ENCODE measurements at regions not wholly inside any gene's neighbourhood (a gene's known extent, or its start where the extent isn't known, plus 50 kb on each side); places are given as distances from the start of the nearest gene placed in this dataset.
"Not testable (repeated sequence)": the region's sequence is repeated elsewhere in the genome, so short reads cannot be mapped to it uniquely, and the experiment has no call there.

- no peak for DNase-seq
Measured at GRCh38 chr14:99011385-99011784, 260.6 kb downstream of the BCL11B start.

GRCh38 chr14:99012703-99013102, 259.3 kb downstream of the BCL11B start:
- DNase-seq, result no peak

- no peak for DNase-seq
Measured at GRCh38 chr14:99015833-99016232, 256.2 kb downstream of the BCL11B start.

GRCh38 chr14:99023371-99023770, 248.6 kb downstream of the BCL11B start:
- DNase-seq, result no peak

DNA sequence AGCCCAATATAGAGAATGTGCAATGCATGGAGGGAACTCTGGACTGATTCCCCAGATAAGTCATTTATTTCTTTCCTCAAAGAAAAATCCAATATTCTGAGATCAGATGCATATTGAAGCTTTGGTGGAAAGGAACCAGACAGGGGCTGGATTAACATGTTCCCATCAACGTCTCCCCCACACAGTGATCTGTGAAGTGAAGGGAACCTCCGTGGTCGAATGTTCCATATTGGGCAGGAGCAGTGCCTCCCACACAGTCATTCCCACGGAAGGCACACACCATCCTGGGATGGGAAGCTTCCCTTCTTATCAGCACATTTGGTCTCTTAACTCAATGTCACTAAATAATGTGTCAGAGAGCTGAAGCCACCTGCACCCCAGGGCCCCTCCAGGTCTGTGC, 247.1 kb downstream of the BCL11B start:
- no peak for DNase-seq

DNA sequence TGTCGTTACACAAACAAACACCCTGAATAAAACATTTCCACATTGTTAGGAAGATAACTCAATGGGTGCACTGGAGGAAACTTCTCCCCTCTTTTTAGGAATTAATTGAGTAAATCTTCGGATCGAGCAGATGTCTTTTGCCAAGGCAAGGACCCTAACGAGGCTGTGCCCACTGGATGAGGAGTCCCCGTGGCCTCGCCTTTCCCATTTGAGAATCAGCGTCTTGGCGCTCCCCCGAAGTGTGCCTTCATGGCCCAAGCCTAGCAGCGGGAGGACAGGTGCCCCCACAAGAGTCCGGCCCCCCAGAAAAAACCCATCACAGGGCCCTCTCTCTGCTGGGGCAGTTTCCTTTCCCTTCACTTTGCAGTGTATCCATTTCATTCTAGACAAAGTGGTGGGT, 246.6 kb downstream of the BCL11B start:
- DNase-seq, result no peak

DNA sequence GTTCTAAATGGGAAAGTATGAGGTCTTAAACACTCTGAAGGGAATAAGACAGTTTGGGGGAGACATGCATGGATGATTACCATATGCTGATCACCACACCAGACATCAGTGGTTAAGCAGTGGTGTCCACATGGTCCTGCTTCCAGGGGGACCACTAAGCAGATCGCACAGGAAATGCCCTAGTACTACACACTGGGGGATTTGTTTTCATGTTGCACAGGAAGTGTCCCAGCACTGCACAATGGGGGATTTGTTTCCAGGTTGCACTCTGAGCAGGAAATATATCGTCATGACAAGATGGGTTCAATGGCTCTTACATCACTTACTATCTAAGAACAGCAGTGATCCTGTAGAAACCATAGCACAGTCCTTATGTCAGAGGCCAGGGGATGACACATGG, 245.5 kb downstream of the BCL11B start:
- DNase-seq, result no peak

DNA sequence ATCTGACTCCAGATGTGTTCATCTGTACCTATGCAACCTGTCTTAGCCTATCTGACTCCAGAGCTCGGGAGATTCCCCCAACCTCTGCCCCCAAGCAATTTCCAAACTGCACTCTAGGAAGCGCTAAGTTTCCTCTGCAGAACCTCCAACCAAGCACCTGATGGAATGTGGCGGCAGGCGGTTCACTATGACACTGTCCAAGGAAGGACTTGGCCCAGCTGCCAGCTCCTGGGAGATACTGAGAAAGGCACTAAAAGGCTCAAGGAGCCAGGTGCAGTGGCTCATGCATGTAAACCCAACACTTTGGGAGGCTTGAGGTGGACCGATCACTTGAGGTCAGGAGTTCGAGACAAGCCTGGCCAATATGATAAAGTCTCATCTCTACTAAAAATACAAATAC, 244.0 kb downstream of the BCL11B start:
- no peak for DNase-seq

DNA sequence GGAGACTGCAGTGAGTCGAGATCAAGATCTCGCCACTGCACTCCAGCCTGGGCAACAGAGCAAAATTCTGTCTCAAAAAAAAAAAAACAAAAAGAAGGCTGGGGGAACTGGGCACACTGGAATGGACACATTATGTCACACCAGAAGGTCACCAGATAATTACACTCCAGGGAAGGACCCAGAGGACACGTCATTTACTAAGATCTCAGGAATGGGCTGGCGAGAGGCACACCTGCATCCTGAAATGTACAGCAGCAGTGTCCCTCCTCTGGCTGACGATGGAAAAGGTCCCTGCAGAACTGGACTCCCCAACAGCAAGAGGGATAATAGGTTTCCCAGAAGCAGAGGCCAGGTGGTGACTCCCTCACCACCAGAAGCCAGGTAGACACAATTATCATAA, 243.5 kb downstream of the BCL11B start:
- no peak for DNase-seq

DNA sequence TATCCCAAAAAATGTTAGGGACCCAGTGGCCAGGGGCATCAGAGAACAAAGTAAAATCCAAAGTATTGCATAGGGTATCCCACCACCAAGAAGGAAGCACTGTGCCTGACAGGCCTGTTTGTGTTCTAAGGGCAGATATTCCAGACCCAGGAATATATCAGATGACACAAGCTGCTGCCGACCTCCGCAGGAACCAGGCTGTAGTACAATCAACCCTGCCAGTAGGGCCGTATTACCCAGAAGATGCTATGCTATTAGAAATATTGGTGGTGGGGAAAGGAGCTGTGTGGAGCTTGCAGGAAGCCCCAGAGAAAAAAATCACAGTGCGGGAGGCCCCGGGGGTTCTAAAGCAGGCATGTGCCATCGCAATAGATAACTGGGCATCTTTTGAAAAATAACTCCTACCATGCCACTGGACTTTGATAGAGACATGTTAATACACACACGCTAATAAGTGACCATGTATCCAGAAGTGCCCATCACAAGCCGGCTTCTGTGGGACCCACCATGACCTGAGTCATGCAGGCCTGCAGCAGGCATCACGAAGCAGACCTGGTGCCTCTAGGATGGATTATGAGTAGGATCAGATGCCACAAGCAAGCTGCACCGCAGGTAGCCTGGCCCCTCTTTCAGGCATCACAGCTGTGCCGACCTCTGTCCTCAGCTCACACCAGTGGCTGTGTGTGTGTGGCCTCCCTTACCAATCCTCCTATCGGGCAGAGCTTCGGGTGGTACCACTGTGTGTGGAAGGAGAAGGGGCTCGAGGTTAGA, 242.7 kb downstream of the BCL11B start:
- no peak for DNase-seq

DNA sequence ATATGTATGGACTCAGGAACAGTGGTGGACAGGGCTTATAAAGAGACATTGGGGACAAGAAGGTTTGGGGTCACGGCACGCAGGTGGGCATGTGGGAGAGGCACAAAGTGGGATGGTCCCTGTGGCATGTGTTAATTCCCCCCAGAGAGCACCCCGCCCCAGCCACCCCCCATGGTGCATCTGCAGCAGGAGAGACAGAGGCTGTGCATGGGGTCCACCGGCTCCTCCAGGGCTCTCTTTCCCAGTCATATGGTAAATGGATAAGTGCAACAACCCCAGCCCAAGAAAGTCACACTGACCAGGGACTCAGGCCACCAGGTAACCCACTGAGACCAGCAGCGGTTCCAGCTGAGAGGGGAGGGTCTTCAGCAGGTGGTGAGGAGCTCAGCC, 242.1 kb downstream of the BCL11B start:
- no peak for DNase-seq

- no peak for DNase-seq
Measured at GRCh38 chr14:99030454-99030853, 241.5 kb downstream of the BCL11B start.

DNA sequence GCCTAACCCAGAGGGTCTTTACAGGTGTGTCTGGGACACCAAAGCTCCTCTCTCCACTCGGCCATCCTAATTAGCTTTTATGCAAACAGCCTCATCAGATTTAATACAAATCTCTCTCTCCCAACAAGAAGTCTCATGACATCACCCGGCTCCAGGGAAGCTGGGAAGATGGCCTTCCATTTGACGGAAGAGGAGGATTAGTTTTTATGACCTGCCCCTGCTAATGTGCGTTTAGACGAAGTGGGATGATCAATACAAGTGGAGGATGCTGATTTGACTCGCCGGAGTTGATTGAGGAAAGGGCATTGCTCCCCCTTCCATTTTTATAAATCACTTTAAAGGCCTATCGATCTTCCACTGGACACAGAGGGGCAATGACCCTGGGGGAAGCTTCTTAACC, 239.2 kb downstream of the BCL11B start:
- no peak for DNase-seq

GRCh38 chr14:99033951-99034350, 238.0 kb downstream of the BCL11B start:
- no peak for DNase-seq

DNA sequence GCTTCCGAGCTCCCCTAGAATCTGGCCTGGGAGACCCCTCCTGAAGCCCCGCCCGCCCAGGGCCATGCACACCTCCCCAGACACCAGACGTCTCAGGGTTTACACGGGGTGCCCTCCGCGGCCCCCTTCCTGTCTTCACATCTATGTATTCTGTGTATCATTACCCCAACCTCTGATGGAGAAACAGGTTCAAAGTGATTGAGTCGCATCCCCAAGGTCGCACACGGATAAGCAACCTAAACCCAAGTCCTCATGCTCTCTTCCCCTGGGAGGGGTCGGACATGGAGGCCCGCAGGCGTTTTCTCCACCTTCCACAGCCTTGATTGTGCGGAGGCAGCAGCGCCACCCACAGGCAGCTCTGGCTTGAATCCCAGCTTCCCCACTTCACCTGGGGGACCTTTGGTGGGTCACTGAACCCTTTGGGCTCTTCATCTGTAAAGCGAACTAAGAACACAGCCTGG, 237.3 kb downstream of the BCL11B start:
- DNase-seq, result no peak

DNA sequence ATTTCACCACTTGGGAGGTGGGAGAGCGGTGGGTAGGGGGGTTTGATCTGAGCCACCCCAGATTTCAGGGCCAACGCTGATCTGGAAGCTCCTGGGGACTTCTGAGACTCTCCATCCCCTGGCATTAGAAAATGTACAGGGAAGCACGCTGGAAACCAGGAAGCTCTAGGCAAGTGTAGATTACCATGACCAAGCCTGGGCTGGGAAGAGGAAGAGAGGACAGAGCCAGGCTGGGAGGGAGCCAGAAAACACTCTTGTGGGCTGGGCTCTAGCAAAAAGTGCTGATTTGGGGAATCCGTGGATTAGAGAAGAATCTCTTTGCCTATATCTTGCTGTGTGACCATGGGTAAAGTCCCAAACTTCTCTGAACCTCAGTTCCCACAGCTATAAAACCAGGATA, 236.7 kb downstream of the BCL11B start:
- DNase-seq, result peak; percentile 70

DNA sequence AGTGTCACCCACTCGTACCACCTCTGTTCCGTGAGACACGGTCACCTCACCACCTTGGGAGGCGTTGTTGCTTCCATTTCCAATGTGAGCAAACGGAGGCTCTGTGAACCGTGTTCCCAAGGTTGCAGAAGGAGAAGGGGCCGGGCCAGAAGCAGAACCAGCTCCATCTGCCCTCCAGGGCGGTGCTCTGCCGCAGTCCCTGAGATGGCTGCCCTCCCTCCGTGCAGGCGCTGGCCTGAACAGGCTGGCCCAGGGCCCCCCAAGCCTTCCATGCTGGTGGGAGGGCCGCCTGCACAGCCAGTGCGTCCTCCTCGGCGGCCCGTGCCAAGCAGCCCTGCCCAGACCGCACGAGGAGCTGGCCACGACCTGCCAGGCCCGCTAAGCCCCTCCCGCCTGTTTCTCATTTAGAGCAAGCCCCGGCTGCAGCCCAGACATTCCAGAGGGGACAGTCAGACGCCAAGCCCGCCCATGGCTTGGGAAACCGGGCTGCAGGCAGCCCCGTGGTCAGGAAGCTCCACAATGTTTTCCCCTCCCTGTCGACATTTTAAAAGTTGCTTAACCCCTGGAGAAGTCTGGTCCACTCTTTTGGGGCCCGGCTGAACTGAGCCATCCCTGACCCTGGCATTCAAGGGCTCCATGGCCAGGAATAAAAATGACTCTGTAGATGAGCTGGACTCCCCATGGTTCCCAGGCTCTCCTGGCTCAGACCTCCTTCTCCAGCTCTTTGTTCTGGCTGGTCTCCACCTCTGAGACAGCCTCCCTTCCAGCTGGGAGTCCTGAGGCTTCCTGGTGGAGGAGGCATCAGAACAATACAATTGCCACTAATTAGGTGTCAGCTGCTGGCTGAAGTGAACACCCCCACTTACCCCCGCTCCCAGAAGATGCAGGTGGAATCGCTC, 236.0 kb downstream of the BCL11B start:
- peak; percentile 94 for DNase-seq

DNA sequence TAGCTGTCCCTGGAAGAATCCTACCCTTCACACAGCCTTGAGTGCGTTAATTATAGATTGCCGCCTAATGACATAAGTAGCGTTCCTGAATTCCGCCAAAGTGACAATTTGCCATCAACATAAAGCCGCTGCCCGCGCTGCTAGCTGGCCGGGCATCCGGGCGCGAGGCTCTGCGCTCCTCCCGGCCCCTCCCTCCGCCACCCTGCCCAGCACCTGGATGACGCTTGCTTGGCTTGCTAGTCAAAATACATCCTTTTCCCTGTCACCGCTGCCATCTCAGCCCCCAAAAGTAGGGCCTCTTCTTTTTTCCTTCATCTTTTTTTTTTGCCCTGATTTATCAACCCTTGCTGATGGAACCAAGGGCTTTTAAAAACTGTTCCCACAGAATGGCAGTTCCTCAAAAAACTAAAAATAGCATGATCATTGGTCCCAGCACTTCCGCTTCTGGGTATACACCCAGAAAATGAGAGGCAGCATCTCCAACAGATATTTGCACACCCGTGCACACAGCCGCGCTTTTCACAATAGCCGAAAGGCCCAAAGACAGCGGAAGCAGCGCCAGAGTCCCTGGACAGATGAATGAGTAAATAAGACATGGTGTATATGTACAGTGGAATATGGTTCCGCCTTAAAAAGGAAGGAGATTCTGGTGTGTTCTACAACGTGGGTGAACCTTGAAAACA, 235.2 kb downstream of the BCL11B start:
- DNase-seq, result no peak

GRCh38 chr14:99037326-99037725, 234.7 kb downstream of the BCL11B start:
- DNase-seq, result not testable (repeated sequence)

- DNase-seq, result no peak
Measured at GRCh38 chr14:99037777-99038430, 234.1 kb downstream of the BCL11B start.

GRCh38 chr14:99038431-99038820, 233.6 kb downstream of the BCL11B start:
- no peak for DNase-seq

DNA sequence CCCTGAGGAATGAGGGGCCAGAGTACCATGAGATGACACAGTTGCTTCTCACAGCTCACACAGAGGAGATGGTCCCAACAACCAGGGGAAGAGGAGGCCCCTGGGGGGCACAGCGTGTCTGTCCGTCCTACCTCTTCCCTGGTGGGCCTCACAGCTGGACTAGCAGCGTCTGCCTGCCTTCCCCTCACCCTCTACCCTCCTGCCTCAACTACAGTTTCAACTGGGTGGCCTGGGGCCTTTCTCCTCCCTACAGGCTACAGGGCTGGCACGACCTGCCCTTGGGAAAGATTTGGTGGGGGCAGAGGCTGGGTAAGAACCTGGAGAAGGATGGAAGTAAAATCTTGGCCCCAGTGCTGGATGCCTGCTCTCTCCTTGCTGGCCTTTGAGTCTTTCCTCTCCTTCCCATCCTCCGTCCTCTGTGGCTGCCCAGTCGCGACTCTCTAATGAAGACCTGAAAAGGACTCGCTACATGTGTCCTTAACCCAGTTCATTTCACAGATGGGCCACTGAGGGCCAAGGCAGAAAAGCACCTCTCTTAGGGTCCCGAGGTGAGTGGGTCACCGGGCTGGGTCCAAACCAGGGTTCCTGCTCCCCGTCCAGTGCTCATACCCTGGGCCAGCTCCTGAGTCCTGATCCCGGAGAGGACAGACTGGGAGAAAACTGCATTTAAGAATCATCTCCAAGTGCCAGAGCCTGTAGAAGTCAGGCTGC, 232.5 kb downstream of the BCL11B start:
- no peak for DNase-seq

All from right hindlimb (tissue), 1 donor.